Duodenal mucosa (tissue), 2 donors: ENCODE measurements at regions not wholly inside any gene's neighbourhood (a gene's known extent, or its start where the extent isn't known, plus 50 kb on each side); places are given as distances from the start of the nearest gene placed in this dataset.

Experiments used
- H3K27ac ChIP-seq: one replicate; pipeline ENCODE4 v1.7.0; 2013; ENCODE audit warnings: low read depth, low read length
- H3K27me3 ChIP-seq, 2 donors: one replicate each; pipeline ENCODE4 v1.7.0; 2013; ENCODE audit warnings: low read length in 2 of 2, control low read depth in 1 of 2; ENCODE audit not compliant: insufficient read depth in 2 of 2, control insufficient read depth in 1 of 2
- H3K36me3 ChIP-seq, 2 donors: one replicate each; pipeline ENCODE4 v1.7.0; 2013; ENCODE audit warnings: low read length in 2 of 2, control low read depth in 1 of 2; ENCODE audit not compliant: insufficient read depth in 2 of 2, control insufficient read depth in 1 of 2
- H3K4me1 ChIP-seq, 2 donors: one replicate each; pipeline ENCODE4 v1.7.0; 2013; ENCODE audit warnings: low read length in 2 of 2, control low read depth in 1 of 2; ENCODE audit not compliant: insufficient read depth in 2 of 2, control insufficient read depth in 1 of 2
- H3K4me3 ChIP-seq, 2 donors: one replicate each; pipeline ENCODE4 v1.7.0; 2013; ENCODE audit warnings: low read length in 2 of 2, low read depth in 1 of 2
- H3K9ac ChIP-seq, 2 donors: one replicate each; pipeline ENCODE4 v1.7.0; 2013; ENCODE audit warnings: low read length in 2 of 2, low read depth in 1 of 2
- H3K9me3 ChIP-seq, 2 donors: one replicate each; pipeline ENCODE4 v1.7.0; 2013; ENCODE audit warnings: low read length in 2 of 2, control low read depth in 1 of 2; ENCODE audit not compliant: control insufficient read depth in 1 of 2

DNA sequence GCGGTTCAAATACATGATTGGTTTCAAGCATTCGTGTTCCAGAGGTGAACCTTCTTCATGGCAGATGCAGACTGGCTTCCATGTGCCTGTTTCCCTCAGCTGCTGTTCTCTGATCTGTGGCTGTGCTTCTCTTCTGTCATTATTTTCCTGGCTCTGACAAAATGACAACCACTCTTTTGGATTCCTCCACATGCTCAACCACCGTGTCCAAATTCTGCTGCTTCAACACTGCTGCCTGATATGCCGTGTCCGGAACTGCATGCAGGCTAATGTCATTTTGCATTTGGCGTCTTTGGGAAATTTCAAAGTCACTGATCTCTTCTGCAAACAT lies 368.7 kb upstream of the ZNF608 start:
- no peak overlapping the region for H3K4me3 ChIP-seq

GRCh38 chr5:125117566-125117965 lies 371.1 kb upstream of the ZNF608 start:
- Histone ChIP-seq H3K27me3 (no peaks in the 10 kb centered on the region), H3K9me3 (no peaks in the 10 kb centered on the region), H3K4me1 (no peaks in the 10 kb centered on the region), H3K4me3 (no peak overlapping the region), H3K9ac (no peak overlapping the region), H3K36me3 (no peaks in the 10 kb centered on the region), H3K27ac (no peak overlapping the region)

More for the DNA sequence above, 368.7 kb upstream of the ZNF608 start:
- H3K9me3 ChIP-seq = no peaks in the 10 kb centered on the region
- no peak overlapping the region for H3K27ac ChIP-seq
- H3K4me1 ChIP-seq = no peaks in the 10 kb centered on the region
- H3K27me3 ChIP-seq = no peaks in the 10 kb centered on the region
- H3K36me3 ChIP-seq = no peaks in the 10 kb centered on the region
- no peak overlapping the region for H3K9ac ChIP-seq

DNA sequence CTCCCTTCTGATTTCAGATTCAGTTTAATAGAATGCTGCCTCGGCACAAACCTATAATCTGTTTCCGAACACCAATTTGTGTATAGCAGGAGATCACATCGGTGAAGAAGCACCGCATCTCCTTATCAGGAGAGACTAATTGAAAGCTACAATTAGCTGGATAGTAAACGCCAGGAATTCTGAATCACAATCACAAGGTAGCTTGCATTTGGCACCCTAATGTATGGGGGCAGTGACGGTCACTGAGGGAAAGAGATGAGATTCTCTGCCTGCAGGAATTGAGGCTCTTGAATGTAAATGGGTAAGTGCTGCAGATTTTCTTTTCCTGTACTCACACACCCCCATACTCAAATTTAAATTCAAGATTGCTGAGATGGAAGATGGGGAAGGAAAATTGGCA lies 373.6 kb upstream of the ZNF608 start:
- no peaks in the 10 kb centered on the region for H3K9me3 ChIP-seq
- no peak overlapping the region for H3K4me3 ChIP-seq
- H3K36me3 ChIP-seq = no peaks in the 10 kb centered on the region
- peaks cover 0 to under 1% of the 10 kb centered on the region in 2 donors for H3K4me1 ChIP-seq
- H3K27ac ChIP-seq = no peak overlapping the region
- no peaks in the 10 kb centered on the region for H3K27me3 ChIP-seq
- no peak overlapping the region for H3K9ac ChIP-seq

GRCh38 chr5:125125031-125125823 lies 378.8 kb upstream of the ZNF608 start:
- H3K36me3 ChIP-seq = no peaks in the 10 kb centered on the region
- no peaks in the 10 kb centered on the region for H3K27me3 ChIP-seq
- H3K27ac ChIP-seq = no peak overlapping the region
- H3K9me3 ChIP-seq = no peaks in the 10 kb centered on the region
- H3K4me3 ChIP-seq = no peak overlapping the region
- peaks cover 0 to 8% of the 10 kb centered on the region in 2 donors for H3K4me1 ChIP-seq
- no peak overlapping the region for H3K9ac ChIP-seq

DNA sequence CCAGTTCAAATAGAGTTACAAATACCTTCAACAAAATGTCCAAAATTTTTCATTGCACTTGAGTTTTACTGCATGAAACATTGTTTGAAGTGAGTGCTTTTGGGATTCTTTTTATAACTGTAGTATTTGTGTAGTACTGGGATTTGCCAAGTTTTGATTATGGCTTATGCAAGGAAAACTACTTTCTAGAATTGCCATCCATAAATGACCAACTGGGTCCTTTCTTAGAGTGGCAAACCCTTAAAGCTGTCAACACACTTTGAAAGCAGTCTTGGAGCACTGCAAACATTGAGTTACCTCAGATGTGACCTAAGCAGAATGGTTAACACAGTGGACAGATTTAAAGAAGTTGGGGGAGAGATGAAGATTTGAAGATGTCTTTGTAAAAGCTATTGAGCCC lies 379.6 kb upstream of the ZNF608 start:
- H3K36me3 ChIP-seq = no peaks in the 10 kb centered on the region
- peaks cover 0 to 8% of the 10 kb centered on the region in 2 donors for H3K4me1 ChIP-seq
- no peak overlapping the region for H3K27ac ChIP-seq

DNA sequence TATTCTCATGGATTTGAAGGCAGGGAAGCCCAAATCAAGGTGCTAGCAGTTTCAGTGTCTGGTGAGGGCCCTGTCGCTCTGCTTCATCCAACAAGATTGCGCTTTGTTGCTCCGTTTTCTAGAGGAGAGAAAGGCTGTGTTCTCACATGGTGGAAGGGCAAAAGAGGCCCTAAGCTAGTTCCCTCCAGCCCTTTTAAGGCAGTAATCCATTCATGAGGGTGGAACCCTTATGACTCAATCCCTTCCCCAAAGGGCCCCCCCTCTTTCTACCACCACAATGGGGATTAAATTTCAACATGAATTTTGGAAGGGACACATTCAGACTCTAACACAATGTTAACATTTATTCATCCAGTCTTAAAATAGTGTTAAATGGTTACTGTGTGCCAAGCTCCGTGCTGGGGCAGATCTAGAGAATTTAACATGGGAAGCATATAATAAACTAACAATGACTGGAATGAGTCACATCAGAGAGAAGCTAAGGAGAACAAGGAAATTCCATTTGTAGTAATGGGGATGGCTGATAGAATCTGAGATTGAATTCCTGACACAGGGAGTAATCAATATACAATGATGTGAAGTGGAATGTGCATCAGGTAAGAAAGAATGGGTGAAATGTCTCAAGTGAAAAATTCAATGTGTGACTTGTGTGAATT lies 382.8 kb upstream of the ZNF608 start:
- Histone ChIP-seq H3K4me3 (no peak overlapping the region), H3K9ac (no peak overlapping the region), H3K27ac (no peak overlapping the region), H3K4me1 (peaks cover 0 to 8% of the 10 kb centered on the region in 2 donors), H3K9me3 (no peaks in the 10 kb centered on the region), H3K27me3 (no peaks in the 10 kb centered on the region), H3K36me3 (no peaks in the 10 kb centered on the region)

More for the DNA sequence above, 379.6 kb upstream of the ZNF608 start:
- Histone ChIP-seq H3K9me3 (no peaks in the 10 kb centered on the region), H3K9ac (no peak overlapping the region), H3K27me3 (no peaks in the 10 kb centered on the region), H3K4me3 (no peak overlapping the region)

- Histone ChIP-seq H3K9ac (no peak overlapping the region), H3K9me3 (no peaks in the 10 kb centered on the region), H3K4me1 (peaks cover 0 to 6% of the 10 kb centered on the region in 2 donors), H3K36me3 (no peaks in the 10 kb centered on the region), H3K27ac (no peak overlapping the region), H3K27me3 (no peaks in the 10 kb centered on the region), H3K4me3 (no peak overlapping the region)
These were observed 384.2 kb upstream of the ZNF608 start for GRCh38 chr5:125130591-125130990.

DNA sequence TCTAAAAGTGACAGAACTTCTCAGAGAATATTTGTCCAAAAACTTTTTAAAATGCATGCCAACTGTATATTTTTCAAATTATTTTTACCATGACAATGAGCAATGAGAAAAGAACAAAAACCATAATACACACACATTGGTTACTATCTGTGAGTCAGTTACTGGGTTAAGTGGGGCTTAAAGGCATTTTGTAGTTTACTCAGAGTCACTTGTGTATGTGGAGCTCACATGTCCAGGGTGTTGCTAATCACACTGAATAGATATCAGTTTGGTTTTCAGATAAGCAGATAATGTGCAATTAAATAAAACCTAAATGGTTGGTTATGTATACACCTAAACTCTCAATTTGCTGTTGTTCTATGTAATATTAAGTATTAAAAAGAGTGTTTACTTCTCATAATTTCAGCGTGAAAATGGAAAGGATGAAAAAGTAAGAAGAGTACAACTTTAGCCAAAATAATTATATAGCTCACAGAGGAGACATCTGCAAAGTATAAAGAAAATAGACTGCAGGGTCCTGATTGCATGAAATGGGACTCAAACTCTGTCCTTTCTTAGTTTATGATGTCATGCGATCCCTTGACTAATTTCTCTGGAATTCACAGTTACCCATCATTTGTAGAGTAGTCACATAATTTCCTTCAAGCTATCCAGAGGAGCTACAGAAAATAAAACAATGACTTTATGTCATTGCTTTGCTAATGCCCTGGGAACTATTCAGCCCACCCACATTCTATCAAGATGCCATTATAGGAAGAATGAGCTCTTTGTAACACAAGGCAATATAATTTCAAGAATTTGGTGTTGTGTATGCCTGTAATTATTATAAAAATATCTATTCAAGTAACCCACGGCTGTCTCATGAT lies 388.0 kb upstream of the ZNF608 start:
- H3K9ac ChIP-seq = no peak overlapping the region
- no peak overlapping the region for H3K27ac ChIP-seq
- no peaks in the 10 kb centered on the region for H3K36me3 ChIP-seq
- no peaks in the 10 kb centered on the region for H3K27me3 ChIP-seq
- no peak overlapping the region for H3K4me3 ChIP-seq
- peaks cover 0 to 5% of the 10 kb centered on the region in 2 donors for H3K4me1 ChIP-seq
- no peaks in the 10 kb centered on the region for H3K9me3 ChIP-seq

- no peak overlapping the region for H3K9ac ChIP-seq
- H3K4me3 ChIP-seq = no peak overlapping the region
- no peaks in the 10 kb centered on the region for H3K9me3 ChIP-seq
- peaks cover 0 to 5% of the 10 kb centered on the region in 2 donors for H3K4me1 ChIP-seq
- H3K27me3 ChIP-seq = no peaks in the 10 kb centered on the region
- H3K36me3 ChIP-seq = no peaks in the 10 kb centered on the region
- no peak overlapping the region for H3K27ac ChIP-seq
These were observed 391.1 kb upstream of the ZNF608 start for GRCh38 chr5:125137535-125137934.

GRCh38 chr5:125138266-125138665 lies 391.8 kb upstream of the ZNF608 start:
- no peak overlapping the region for H3K4me3 ChIP-seq
- H3K9ac ChIP-seq = no peak overlapping the region
- H3K27ac ChIP-seq = no peak overlapping the region

More at GRCh38 chr5:125138266-125138665, 391.8 kb upstream of the ZNF608 start:
- no peaks in the 10 kb centered on the region for H3K36me3 ChIP-seq
- peaks cover 0 to 5% of the 10 kb centered on the region in 2 donors for H3K4me1 ChIP-seq
- no peaks in the 10 kb centered on the region for H3K9me3 ChIP-seq
- no peaks in the 10 kb centered on the region for H3K27me3 ChIP-seq
